ENCODE measurements at regions not wholly inside any gene's neighbourhood (a gene's known extent, or its start where the extent isn't known, plus 50 kb on each side); places are given as distances from the start of the nearest gene placed in this dataset.
"Not testable (repeated sequence)": the region's sequence is repeated elsewhere in the genome, so short reads cannot be mapped to it uniquely, and the experiment has no call there.

DNA sequence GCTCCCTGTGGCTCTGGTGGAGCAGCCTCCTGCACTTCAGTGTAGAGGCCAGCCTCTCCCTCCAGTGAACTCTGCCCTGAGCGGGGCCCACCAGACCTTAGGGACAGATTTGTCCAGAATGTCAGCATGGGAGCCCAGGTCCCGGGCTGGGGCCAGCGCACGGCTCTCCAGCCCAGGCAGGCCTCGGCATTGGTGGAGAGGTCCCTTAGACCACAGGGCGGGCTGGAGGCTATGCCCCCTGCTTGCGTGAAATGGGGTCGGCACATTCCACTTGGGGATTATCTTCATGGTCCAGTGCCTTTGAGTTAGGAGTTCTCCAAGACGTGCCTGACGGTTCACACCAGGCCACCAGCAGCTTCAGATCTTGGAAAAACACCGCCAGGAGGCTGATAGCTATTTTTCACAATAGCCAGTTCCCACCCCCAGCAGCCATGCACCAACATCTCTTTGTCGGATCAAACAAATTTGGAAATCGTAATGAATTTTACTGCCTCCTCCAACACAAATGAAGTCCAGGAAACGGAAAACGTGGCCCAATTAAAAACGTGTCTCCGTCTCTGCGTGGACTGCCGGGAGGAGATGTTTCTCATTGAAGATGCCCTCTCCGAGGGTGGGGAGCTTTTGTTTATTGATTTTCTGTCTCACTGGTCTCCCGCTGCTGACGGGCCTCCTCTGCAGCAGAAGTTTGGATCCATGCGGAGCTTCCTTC, 110.0 kb upstream of the CIBAR2 start:
- no peak for ATAC-seq

DNA sequence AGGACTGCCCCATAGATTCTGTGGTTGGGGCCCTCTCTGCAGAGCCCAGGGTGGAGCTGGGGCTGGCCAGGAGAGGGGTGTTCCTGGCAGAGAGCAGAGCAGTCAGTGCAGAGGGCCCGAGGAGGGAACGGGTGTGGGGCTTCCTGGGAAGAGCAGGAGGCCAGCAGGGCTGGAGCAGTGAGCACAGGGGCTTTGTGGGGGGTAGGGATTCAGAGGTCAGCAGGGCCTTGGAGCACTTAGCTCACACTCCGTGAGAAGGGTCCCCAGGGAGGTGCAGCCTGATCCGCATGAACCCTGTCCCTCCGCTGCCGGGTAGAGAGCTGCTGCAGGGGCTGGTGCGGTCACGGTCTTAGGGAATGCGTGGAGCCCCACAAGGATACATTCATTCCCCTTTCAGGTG, 113.0 kb upstream of the CIBAR2 start:
- no peak for ATAC-seq

DNA sequence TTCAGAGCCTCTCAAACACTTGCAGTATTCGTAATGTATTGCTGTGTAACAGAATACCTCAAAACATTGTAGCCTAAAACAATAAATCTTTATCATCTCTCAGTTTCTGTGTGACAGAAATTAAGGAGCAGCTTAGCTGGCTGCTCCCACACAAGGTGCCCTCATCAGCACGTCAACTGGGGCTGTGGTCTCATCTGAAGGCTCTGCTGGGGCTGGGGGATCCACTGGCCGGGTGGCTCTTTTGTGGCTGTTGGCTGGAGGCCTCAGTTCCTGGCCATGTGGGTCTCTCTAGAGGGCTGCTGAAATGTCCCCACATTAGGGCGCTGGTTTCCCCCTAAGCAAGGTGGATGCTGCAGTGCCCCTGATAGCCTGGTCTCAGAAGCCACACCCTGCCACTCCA, 113.4 kb upstream of the CIBAR2 start:
- ATAC-seq: no peak

DNA sequence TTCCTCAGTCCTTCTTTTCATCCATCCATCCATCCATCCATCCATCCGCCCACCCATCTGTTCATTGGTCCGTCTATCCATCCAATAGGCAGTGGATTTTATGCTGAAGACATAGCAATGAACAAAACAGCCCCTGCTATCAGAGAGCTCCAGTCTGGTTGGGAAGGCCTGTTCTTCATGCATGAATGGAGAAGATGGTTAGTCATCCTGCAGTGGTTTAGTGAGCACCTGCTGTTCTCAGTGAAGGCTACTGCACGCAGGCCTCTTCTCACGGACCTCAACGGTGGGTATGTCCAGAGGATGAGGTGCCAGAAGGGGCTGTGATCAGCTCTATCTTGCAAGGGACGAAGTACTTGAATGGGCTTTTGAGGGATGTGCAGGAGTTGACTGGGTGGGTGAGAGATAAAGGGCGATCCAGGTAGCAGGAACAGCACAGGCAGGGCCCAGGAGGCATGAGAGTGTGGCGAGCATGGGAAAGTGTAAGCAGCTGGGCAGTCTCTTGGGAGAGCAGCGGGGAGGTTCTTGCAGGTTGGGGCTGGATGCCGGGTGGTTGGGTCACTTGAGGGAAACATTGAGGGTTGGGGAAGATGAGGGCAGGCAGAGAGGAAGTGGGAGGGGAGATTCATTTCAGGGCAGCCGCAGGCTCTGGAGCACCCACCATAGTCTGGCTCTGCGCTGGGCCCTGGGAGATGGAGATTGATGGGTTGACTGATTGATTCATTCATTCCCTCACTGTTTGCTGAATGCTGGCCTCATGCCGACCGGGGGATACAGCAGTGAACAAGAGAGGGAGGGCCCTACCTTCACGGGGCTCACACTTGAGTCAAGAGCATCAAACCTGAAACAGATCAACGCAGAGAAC, 115.0 kb upstream of the CIBAR2 start:
- ATAC-seq: peak; percentile 26 to 48

DNA sequence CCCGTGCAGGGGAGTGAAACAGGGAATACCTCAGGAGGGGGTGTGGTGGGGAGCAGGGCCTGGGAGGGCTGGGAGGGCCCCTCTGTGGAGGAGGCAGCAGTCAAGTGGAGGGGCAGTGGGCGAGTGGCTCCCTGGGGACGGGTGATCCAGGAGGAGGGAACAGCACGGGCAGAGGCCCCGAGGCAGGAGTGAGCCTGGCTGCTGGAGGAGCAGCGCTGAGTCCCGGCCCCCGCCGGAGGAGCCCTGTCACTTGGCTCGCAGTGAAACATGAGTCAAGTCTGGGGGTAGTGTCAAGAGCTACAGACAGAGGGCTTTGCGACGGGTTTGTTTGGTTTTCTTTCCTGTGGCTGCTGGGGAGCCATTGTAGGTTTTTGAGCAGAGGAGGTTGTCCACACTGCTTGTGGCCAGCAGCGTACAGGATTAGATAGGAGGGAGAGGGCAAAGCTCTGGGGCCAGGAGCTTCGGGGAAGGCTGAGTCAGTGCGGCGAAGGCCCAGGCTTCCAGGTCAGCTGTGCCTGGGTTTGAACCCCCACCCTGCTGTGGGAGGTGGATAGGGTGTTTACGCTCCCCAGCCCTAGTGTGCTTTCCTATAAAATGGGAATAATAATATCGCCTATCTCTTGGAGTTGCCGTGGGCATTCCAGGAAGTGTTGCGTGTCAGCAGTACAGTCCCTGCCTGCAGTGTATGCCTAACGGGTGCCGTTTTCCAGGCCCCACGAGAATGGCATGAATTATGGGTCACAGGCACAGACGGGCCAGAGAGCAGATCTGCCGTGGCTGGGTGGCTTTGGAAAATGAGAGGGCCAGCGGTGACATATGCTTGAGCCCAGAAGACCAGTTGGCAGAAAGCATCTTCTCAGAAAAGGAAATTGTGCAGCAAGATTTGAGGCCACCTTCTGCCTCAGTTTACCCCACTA, 115.9 kb upstream of the CIBAR2 start:
- no peak for ATAC-seq

DNA sequence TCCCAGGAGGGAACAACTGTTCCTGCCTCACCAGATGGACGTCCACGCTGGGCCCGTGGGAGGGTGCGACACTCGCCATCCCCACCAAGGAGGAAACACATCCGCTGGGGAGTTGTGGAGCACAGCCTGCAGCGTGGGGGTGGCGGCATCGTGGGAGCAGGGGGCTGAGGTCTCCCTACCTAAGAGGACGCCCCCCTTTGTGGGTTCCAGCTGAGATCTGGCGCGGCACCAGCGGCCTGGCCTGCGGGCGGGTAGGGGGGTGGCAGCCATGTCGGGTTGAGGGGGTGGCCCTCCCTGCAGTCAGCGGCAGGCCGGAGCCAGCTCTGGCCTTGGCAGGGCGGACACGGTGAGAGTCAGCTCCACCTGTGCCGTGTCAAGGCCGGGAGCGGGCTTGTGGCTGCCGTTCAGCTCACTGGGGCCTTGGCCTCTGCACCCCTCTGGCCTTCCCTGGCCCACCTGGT, 116.7 kb upstream of the CIBAR2 start:
- ATAC-seq: no peak

DNA sequence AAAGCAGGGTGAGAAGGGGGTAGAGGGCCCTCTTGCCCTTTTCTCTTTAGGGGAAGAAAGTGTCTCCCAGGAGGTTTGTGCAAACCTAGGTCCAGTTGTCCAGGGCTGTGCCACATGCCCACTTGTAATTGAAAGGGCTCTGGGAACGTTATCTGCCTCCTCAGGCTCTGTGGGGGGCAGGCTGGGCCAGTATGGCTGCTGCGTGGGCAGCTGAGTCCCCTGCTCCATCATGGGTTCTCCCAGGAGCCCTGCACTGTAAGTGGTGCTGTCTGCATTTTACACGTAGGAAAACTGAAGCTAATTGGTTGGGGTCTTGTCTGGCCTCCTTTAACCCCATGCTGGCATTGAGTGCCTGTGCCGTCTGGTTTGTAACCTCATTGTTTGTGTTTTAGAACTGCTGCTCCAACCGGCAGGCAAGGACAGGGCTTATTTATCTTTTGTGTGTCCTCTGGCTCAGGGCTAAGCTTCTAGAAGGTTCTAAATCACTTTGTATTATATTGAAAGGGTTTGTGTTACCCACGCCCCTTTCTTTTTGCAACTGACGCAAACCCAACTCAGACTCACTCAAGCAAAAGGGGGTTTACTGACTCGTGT, 117.7 kb upstream of the CIBAR2 start:
- ATAC-seq: no peak

DNA sequence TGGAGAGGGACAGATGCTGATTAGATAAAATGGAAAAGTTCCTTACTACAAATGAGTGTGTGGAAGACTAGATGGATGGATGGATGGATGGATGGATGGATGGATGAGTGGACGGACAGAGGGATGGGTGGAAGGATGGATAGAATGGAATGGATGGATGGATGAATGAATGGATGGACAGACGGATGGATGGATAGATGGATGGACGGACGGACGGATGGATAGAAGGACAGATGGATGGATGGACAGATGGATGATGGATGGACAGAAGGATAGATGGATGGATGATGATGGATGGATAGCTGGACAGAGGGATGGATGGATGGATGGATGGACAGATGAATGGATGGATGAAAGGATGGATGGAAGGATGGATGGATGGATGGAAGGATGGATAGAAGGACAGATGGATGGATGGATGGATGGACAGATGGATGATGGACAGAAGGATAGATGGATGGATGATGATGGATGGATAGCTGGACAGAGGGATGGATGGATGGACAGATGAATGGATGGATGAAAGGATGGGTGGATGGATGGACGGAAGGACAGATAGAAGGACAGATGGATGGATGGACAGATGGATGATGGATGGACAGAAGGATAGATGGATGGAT, 118.6 kb upstream of the CIBAR2 start:
- ATAC-seq: not testable (repeated sequence)

DNA sequence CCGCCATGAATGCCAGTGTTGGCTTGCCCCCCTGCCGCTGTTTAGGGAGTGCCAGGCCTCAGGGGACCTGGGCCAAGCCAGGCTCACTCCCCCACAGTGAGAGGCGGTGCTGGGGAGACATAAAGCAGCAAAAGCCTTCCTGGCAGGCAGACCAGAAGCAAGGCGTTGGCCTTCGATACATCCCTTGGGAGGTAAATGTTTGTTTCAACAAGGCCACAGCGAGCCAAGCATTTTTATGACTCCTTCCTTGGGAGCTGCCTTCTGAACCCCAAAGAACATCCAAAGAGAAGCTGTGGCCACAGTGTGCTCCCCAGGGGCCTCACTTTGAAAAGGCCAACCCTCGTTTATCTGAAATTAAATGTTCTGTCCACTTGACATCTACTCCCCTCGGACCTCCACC, 119.7 kb upstream of the CIBAR2 start:
- ATAC-seq: no peak

DNA sequence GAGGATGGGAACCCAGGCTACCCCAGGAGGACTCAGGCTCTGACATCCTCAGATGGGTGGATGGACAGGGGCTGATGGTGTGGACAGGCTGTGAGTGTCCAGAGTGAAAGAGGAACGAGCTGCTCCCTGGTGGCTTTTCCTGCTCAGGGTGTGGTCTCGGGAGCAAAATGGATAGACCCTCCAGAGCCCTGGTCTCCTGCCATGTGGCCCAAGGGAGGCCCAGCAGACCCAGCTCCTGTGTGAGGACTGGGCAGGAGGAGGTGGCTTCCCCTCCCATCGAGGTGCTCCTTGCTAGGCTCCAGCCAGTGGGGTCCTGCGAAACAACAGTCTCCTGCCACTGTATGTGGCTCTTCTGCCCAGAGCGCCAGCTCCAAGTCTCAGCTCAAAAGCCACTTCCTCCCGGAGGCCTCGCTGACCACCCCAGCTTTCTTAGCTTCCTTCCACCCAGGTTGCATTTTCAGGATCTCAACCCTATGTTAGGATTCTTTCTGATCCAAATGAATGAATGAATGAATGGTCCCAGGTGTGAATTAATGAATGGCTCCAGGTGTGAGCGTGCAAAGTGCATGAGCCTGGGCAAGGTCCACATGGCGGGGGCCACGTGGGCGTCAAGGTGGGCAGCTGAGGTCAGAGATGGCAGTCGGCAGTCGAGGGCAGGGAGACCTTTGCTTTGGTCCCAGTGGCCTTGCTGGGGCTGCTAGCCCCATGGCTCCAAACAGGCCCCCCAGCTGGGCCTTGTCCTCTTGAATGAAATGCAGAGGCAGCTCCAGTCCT, 120.3 kb upstream of the CIBAR2 start:
- no peak for ATAC-seq

DNA sequence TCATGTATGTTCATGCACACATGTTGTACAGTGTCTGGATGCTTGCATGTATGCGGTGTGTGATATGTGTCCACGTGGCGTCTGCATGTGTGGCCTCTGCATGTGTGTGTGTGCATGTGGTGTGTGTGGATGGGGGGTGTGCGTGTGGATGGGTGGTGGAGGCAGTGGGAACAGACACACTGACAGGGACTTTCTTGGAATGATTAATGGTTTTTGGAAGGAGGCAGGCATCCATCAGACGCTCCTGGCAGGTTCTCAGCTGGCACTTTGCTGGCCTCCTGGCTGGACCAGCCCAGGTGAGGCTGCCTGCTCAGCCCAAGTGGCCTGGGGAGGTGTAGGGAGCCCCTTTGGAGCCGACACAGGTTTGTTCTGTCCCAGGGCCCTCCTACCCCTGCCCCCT, 121.2 kb upstream of the CIBAR2 start:
- no peak for ATAC-seq

DNA sequence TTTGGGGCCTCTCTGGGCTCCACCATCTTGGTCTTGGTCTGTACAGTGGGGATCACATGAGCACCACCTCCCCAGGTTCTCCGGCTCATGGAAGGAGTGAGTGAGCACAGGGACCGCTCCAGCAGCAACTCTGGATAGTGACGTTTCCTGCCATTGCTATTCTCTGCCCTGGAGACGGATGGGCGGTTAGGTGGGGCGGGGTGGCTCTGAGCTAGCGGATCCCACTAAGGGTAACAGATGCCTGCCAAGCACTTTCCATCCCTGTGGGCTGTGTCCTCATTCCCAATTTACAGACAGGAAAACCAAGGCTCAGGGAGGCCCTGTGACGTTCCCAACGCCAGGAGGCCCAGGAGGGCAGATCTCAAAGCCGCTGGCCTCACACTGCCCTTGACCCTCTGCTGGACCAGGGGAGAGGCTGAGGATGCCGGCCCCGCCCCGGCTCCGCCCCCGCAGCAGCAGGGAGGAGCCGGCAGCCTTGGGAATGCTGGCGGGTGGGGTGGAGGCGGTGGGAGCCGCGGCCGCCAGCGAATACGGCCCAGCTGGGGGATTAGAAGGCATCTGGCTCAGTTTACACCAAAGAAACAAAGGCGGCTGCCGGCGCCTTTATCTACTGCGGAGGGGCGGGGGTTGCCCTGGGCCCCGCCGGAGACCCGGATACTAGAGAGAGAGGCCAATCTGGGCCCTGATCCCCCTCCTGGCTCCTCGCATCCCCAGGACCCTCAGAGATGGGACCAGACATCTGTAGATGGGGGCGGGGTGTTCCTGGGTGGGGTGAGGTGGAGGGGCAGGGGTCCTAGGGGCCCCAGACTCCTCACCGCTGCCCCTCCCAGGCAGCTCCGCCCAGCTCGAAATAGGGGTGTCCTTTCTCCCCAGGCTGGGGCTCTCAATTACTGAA, 122.3 kb upstream of the CIBAR2 start:
- ATAC-seq: no peak

DNA sequence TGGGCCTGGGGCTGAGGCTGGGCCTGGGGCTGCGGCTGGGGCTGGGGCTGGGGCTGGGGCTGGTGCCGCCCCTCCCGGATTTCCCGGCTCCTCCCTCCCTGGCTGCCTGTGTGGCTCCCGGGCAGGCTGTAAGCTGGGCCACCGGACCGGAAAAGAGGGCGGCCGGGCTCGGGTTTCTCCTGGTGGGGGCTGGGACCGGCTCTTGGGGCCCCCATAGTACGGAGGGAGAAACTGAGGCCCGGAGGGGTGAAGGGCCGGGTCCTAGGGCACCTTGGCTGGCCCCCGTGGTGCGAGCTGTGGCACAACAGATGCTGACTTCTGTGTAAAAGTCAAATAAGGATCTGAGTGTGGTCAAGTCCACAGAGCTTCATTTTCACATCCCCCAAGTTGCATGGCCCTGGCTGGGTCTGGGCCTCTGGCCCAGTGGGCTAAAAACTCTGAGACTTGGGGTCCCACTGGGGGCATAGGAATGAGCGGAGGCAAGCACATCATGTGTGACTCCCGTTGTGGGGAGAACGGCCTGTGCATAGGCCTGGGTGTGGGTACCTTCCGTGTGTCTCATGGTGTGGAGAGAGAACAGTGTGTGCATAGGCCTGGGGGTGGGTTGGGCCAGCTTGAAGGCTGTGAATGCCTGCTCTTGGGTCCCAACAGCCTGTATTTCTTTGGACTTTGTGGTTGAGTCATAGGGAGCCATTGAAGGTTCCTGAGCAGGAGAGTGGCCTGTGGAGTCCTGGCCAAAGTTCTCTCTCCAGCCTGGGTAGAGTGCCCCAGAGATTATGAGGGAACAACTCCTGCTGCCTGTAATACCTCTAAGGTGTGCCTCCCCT, 123.9 kb upstream of the CIBAR2 start:
- no peak for ATAC-seq

DNA sequence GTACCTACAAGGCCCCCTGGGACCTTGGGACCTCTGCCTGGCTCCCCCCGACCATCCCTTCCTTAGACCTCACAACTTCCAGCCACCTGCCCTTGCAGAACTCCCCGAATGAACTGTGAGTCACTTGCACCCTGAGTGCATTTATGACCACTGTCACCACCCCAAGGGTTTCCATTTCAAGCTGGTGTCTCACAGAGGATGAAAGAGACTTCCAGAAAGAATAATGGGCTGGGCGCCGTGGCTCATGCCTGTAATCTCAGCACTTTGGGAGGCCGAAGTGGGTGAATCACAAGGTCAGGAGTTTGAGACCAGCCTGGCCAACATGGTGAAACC, 124.5 kb upstream of the CIBAR2 start:
- no peak for ATAC-seq

DNA sequence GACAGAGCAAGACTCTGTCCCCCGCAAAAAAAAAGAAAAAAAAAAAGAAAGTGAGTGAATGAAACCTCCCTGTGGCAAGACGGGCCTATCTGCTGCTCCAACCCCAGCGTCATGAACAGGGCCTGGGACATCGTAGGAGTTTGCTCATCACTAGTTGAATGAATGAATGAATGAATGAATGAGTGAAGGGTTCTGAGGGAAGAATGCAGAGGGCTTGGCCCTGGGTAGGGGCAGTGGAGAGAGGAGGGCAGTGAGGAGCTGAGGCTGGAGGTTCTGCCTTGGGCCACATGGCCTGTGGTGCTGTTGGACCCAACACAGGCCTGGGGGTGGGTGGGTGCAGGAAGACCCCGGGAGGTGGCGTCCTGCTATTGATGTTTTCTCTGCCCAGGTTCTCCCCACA, 125.5 kb upstream of the CIBAR2 start:
- ATAC-seq: no peak

DNA sequence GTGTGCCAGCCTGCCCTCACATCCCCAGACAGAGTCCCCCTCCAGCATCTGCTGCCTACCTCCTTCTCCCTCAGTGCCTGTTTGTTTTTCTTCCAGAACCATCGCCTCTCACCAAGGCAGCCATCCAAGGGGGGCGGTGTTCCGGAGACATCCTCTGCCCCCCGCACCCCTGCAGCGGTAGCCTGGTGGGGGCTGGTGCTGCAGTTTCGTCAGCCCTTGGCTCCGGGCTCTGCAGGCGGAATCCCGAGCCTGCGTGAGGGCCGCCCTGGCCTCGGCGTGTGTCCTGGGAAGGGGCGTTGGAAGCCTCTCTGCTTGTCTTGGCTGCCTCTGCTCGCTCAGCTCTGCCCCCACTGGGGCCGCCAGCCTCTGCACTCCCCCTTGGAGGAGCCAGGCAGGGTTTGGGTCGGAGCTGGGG, 126.0 kb upstream of the CIBAR2 start:
- ATAC-seq: no peak

DNA sequence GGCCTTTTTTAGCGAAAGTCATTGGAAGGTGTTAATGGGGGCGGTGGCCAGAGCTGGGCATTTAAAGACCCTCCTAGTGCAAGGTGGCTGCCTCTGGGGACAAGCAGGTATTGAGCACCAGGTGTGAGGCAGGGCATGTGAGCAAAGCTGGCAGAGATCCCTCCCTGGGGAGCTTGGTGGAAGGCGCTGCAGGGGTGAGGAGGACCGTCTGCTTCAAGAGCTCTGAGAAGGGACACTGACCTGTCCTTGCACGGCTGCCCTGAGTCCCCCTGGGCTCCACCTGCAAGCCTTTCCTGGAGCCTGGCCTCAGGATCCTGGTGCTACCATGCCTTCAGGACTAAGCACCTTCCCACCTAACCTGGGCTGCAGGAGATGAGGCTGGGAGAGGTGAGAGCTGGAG, 127.0 kb upstream of the CIBAR2 start:
- ATAC-seq: no peak

DNA sequence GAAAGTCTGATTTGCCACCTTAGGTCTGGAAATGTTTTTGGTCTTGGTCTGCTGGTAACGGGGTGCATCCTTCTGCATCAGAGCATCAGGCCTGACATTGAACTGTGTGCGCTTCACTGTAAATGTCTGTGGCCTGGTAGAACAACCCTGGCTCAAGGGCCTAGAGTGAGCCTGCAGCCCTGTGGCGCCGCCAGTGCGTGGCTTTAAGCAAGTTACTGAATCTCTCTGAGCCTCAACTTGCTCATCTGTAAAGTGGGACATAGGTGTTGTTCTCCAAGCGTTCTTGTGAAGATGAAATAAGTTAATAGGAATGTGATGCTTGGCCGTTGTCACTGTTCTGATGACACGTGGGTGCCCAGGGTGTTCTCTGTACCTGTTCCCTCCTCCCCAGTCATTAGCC, 127.6 kb upstream of the CIBAR2 start:
- ATAC-seq: no peak

Measured in activated CD4-positive, CD25-positive, alpha-beta regulatory T cell treated with anti-CD3 and anti-CD28 coated beads, Interleukin-2, amount 50 U/mL, for 24 hours (primary cell).